Activated CD8-positive, alpha-beta memory T cell treated with anti-CD3 and anti-CD28 coated beads for 36 hours (primary cell): ENCODE measurements at regions not wholly inside any gene's neighbourhood (a gene's known extent, or its start where the extent isn't known, plus 50 kb on each side); places are given as distances from the start of the nearest gene placed in this dataset.

ENCODE experiments used
- CTCF ChIA-PET: fragments of 350-600 bp; sonication (Branson Sonifier 250); formaldehyde crosslinking; loops from one replicate; lab custom pipeline; 2021; ENCODE audit warnings: antibody characterized with exemption; lab: Charles Lee
- POLR2A ChIA-PET: fragments of 350-600 bp; sonication (Branson Sonifier 250); formaldehyde crosslinking; loops from one replicate; lab custom pipeline; 2021; ENCODE audit warnings: antibody characterized with exemption; lab: Charles Lee

- POLR2A ChIA-PET = no interaction called here
- CTCF ChIA-PET = interaction anchor here (1.2 to 1.5 kb wide), 2 partner anchors 490 to 494 kb away, joined by 3 to 4 read pairs; partner anchors contain the start of gene CITED2
Measured at GRCh38 chr6:139863964-139864363, 489.5 kb upstream of the CITED2 start.

DNA sequence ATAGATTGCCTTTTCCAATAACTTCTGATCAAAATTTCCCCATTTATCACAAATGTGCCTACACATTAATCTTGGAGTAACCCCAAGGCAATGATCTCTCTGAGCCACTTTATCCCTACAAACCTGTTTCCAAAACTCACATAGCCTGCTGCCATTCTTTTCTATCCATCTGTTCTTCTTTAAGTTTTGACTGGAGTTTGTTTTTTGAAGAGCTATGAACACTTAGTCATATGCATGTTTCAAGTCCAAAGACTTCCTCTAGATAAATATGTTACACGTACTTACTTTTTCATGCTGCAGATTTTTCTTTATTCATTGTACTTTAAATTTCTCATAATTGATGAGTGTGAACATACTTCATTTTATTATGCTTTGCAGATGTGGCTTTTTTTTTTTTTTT lies 488.9 kb upstream of the CITED2 start:
- CTCF ChIA-PET = interaction anchor here (1.2 to 1.5 kb wide), 2 partner anchors 489 to 494 kb away, joined by 3 to 4 read pairs; partner anchors contain the start of gene CITED2
- POLR2A ChIA-PET = no interaction called here

- CTCF ChIA-PET = interaction anchor here (0.7 to 1.2 kb wide), 2 partner anchors 15 to 29 kb away, joined by 4 read pairs; no protein-coding TSS in a partner anchor
- POLR2A ChIA-PET = no interaction called here
Measured at GRCh38 chr6:139862311-139862710, 487.9 kb upstream of the CITED2 start.

- ChIA-PET CTCF (no interaction called here), POLR2A (no interaction called here)
Measured at GRCh38 chr6:139860203-139860602, 485.8 kb upstream of the CITED2 start.

GRCh38 chr6:139858429-139858828 lies 484.0 kb upstream of the CITED2 start:
- CTCF ChIA-PET = no interaction called here
- POLR2A ChIA-PET = no interaction called here

DNA sequence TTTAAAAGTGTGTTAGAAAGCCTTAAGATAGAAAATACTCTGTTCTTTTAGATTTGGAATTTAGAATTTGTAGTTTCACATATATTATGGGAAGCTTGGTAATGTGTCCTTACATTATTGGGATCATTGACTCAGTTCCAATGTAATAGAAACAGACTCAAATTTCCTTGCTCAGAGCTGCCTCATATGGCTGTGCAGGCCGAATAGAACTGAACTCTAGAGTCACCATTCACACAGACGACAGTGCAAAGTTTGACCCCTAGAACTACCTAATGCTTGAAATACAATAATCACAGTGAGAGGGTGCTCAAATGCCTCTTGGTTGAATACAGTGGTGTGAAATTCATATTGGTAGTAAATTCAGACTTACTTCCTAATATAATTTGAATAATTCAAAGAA lies 482.7 kb upstream of the CITED2 start:
- POLR2A ChIA-PET = no interaction called here

GRCh38 chr6:139856562-139856961 lies 482.1 kb upstream of the CITED2 start:
- POLR2A ChIA-PET = no interaction called here
- CTCF ChIA-PET = no interaction called here

More for the DNA sequence above, 482.7 kb upstream of the CITED2 start:
- CTCF ChIA-PET = no interaction called here

- ChIA-PET CTCF (no interaction called here), POLR2A (no interaction called here)
Measured at GRCh38 chr6:139855671-139856311, 481.3 kb upstream of the CITED2 start.

DNA sequence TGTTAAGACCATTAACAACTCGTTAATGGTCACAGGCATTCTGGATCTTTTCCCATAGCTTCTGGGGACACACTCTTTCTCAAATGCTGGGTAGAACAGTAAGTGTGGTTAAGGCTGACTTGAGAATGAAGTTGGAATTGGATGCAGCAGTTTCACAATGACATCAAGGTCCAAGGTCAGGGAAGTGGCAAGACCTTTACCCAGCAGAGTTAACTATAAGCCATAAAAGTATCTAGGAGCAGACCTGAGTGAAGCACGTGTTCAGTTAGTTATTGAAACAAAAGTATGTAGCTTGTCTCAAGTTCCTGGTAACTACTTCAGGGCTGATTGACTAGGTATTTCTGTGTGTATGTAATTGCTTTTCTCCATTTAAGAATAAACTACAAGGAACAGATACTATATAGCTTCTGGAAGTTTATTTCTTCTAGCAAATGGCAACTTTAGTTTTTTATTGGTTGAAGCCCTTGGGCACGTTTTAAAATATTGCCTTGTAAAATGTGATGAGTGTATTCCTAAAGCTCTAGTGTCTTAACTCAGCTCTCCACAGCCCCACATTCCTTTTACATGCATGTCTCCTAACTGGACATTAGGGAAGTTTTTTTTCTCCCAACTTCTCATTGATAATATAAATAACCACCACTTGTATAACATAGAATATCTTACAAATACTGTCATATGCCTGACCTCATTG lies 479.0 kb upstream of the CITED2 start:
- ChIA-PET POLR2A (no interaction called here), CTCF (no interaction called here)

- CTCF ChIA-PET = no interaction called here
Measured at GRCh38 chr6:139852488-139853140, 478.2 kb upstream of the CITED2 start.

DNA sequence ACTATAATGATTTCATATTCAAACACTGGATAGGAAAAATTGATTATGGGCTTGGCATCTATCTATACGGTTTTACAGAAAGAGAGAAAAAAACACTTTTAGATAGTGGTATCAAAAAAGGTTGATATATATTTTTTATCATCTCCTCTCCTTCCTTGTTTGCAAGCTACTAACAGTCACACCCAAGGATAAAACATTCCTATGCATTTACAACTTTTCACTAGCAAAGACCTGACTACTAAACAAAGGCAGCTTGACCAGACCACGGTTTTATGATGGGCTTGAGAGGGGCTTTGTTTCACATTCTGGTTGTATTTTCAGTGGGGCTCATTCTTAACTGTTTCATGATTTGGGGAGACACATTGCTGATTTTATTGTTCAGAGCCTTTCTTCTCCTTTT lies 477.6 kb upstream of the CITED2 start:
- POLR2A ChIA-PET = no interaction called here
- CTCF ChIA-PET = no interaction called here

More at GRCh38 chr6:139852488-139853140, 478.2 kb upstream of the CITED2 start:
- POLR2A ChIA-PET = no interaction called here

DNA sequence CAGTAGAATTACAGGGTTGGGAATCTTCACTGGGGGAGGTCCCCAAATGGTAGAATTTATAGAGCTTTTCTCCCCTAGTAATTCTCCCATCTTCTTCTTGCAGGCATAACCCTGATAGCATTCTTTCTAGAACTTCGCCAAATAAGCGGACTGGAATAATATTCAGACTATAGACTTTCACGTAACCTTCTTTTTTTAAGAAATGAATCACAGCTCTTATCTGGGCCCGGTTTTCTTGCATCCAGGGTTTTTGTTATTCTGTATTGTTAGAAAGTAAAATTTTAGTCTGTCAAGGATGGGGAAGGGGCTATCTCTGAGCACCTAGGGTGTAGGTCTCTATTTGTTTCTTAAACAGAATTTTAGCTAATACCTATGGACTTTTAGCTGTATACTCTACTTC lies 476.8 kb upstream of the CITED2 start:
- ChIA-PET POLR2A (no interaction called here), CTCF (no interaction called here)

GRCh38 chr6:139850512-139850911 lies 476.1 kb upstream of the CITED2 start:
- CTCF ChIA-PET = no interaction called here
- POLR2A ChIA-PET = no interaction called here

DNA sequence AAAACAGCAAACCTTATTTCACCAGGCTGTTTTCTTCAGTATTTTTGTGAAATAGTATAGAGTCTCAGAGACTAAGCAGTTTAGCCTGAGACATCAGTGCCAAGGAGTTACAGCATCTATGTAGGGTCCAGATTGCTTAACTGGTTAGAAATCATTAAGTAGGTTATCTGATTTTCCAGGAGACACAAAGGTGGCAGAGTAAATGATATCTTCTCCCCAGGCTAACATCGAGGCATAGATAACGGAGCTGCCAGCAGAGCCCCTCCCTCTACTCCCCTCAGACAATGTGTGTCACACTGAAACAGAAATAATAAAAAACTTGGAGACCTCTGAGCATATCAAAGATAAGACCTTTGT lies 473.0 kb upstream of the CITED2 start:
- POLR2A ChIA-PET = no interaction called here
- CTCF ChIA-PET = no interaction called here

DNA sequence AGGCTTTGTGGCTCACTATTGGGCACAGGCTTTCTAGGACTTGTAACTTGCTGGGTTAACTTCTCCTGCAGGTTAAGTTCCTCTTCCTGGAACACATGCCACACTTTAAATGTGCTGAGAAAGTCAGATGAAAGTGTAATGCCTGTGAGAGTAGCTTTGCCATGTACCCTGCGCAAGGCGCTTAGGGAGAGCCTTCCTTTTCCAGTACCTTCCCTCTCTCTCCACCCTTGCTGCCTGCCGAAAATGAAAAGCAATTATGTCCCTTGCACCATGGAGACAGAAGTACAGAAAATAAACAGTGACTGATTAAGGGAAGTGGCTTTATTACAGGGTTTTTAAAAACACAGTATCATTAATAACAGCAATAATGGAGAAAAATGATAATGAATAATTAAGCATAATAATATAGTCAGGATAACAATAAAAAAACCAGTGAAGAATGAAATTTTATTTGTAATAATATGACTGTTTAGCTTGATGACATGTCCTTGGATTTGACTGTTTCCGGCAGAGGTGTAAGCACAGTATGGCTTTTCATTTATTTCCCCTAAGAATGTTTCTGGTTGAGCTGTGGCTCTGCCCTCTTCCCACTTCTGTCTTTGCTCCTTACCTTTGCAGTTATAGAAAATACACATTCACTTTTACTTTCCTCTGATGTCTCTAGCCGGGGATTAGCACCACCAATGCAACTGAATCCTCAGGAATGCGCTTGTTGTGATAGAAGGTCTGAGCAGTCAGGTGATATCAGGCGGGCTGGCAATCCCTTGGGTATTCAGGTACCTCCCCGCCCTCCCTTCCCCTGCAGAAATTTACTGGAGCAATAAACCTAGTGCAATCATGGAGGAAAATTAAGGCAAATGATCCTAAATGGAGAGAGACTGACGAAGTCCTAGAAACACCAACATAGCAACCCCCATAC lies 472.3 kb upstream of the CITED2 start:
- ChIA-PET POLR2A (no interaction called here), CTCF (no interaction called here)

GRCh38 chr6:139844907-139845306 lies 470.5 kb upstream of the CITED2 start:
- POLR2A ChIA-PET = no interaction called here
- CTCF ChIA-PET = no interaction called here

DNA sequence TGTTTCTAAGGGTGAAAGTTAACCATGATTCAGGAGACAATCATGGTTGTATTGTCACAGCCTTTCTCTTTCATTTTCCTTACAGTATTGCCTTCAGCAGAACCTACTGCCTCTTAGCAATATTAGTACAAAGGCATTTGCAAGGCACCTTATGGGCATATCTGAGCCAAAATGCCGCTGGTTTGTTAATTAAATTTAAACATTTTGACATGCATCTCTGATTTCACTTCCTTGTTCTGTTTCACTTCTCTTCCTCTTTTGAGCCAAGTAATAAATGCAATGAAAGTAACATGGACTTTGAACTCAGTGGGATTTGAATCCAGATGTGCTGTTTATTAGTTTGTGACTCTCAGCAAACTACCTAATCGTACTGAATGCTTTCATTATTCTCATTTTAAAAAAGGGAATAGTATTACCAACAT lies 467.4 kb upstream of the CITED2 start:
- ChIA-PET CTCF (no interaction called here), POLR2A (no interaction called here)

- POLR2A ChIA-PET = no interaction called here
- CTCF ChIA-PET = no interaction called here
Measured at GRCh38 chr6:139839506-139840156, 465.2 kb upstream of the CITED2 start.

GRCh38 chr6:139834232-139834631 lies 459.8 kb upstream of the CITED2 start:
- POLR2A ChIA-PET = no interaction called here
- CTCF ChIA-PET = interaction anchor here (1.4 kb wide), 1 partner anchor 9 kb away, joined by 4 read pairs; no protein-coding TSS in a partner anchor
